GM12875 (cell line): ENCODE measurements at regions not wholly inside any gene's neighbourhood (a gene's known extent, or its start where the extent isn't known, plus 50 kb on each side); places are given as distances from the start of the nearest gene placed in this dataset.

Experiments
- H3K4me3 ChIP-seq: one replicate; pipeline ENCODE4 v1.5.1; 2011; ENCODE audit warnings: low read depth, low read length, control low read depth
- CTCF ChIP-seq: IDR thresholded peaks from 2 replicates; pipeline ENCODE4 v1.5.1; 2011; ENCODE audit warnings: low read depth, mild to moderate bottlenecking, control low read depth, inconsistent platforms, low read length, moderate library complexity, borderline replicate concordance; ENCODE audit not compliant: insufficient read depth

GRCh38 chr10:110375121-110375520 lies 70.4 kb upstream of the SMNDC1 start:
- no peak for TF ChIP-seq CTCF
- H3K4me3 ChIP-seq = no peak overlapping the region

DNA sequence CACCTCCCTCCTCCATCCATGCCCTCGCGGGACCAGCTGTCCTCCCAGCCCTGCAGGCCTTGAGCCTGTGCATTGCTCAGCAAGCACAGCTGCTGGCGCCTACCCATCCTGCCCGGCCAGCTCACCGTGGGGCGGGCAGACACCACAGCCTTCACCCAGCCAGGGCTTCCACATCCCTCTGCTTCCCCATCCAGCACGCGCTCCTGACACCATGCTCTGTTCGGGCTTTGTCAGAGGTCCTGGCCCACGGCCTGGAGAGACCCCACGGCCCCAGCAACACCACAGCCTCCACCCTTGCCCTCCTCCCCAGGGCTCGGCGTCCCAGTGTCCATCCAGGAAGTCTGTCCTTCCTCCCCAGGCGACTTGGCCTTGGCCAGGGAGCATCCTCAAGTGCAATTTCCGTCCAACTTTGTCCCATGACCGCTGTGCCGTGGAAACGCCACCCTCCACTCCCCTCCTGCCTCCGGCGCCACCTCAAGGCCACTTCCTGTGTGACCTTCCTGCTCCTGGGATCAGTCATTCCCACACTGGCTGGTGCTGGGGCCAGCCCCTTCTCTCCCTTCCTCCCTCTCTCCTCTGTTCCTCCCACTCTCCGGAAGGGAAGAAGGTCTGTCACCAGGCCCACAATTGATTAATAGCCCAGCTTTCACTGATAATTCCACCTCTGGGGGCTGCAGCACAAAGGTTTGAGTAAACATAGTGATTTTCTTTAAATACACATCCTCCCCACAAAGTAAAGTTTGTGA lies 71.5 kb upstream of the SMNDC1 start:
- no peak overlapping the region for H3K4me3 ChIP-seq
- no peak for TF ChIP-seq CTCF

- TF ChIP-seq CTCF = no peak
- no peak overlapping the region for H3K4me3 ChIP-seq
Observed at GRCh38 chr10:110376767-110377160, 72.0 kb upstream of the SMNDC1 start.

DNA sequence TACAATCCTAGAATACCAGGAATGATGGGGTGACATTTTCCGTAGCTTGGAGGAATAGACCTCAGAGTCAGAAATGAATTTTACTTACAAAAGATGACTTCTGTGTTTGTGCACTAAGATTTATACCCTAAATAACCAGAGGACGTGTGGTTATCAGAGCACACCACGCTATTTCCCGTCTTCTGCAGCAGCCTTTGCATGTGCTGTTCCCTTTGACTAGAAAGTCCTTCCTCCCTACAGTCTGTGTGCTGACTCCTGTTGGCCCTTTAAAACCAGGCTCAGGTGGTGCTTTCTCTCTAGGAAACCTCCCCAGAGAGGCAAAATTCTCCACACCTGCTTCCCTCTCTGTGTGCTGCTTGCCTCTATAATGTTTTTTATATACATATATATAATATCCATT lies 73.3 kb upstream of the SMNDC1 start:
- TF ChIP-seq CTCF = no peak
- no peak overlapping the region for H3K4me3 ChIP-seq

DNA sequence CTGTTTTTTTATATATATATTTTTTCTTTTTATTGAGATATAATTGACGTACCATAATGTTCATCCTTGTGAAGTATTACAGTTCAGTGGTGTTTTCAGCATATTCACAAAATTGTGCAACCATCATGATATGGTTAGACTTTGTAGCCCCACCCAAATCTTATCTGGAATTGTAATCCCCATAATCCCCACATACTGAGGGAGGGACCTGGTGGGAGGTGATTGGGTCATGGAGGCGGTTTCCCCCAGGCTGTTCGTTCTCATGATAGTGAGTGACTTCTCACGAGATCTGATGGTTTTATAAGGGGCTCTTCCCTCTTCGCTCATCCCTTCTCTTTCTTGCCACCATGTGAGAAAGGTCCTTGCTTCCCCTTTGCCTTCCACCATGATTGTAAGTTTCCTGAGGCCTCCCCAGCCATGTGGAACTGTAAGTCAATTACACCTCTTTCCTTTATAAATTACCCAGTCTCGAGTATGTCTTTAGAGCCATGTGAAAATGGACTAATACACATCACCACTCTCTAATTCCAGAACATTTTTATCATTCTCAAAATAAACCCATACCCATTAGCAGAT lies 73.9 kb upstream of the SMNDC1 start:
- H3K4me3 ChIP-seq = no peak overlapping the region
- TF ChIP-seq CTCF = no peak

DNA sequence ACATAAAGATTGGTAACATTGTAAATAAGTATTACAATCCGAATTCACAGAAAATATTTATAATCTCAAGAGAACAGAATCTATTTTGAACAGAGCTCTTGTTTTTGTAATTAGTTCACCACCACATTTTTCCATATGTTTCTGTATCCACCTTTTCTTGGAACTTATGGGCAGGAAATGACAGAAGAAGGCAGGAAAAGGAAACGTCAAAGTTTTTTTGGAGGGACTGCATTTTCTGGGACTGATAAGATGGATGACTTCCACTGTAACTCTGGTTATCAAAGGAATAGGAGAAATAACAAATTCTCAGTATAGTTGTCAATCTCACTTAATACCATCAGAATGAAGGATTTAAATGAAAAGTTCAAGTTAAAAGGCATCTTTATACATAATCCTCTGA lies 75.1 kb upstream of the SMNDC1 start:
- H3K4me3 ChIP-seq = no peak overlapping the region
- TF ChIP-seq CTCF = no peak

GRCh38 chr10:110380293-110380692 lies 75.6 kb upstream of the SMNDC1 start:
- H3K4me3 ChIP-seq = no peak overlapping the region
- TF ChIP-seq CTCF = no peak
